GM12875 (cell line): ENCODE measurements at regions not wholly inside any gene's neighbourhood (a gene's known extent, or its start where the extent isn't known, plus 50 kb on each side); places are given as distances from the start of the nearest gene placed in this dataset.

Experiments used
- H3K4me3 ChIP-seq: one replicate; pipeline ENCODE4 v1.5.1; 2011; ENCODE audit warnings: low read depth, low read length, control low read depth
- TF ChIP-seq, protein P1 (sequence below): IDR thresholded peaks from 2 replicates; pipeline ENCODE4 v1.5.1; 2011; ENCODE audit warnings: low read depth, mild to moderate bottlenecking, control low read depth, inconsistent platforms, low read length, moderate library complexity, borderline replicate concordance; ENCODE audit not compliant: insufficient read depth

DNA sequence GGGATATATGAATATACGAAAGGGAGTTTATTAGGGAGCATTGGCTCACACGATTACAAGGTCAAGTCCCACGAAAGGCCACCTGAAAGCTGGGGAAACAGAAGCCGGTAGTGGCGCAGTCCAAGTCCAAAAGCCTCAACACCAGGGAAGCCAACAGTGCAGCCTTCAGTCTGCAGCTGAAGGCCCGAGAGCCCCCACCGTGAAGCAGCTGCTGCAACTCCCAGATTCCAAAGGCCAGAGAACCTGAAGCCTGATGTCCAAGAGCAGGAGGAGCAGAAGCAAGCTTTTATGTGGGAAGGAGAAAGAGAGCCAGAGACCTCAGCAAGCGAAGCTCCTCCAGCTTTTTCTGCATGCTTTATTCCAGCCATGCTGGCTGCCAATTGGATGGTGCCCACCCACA is 275.8 kb downstream of the PTTG2 start:
- no peak overlapping the region for H3K4me3 ChIP-seq

DNA sequence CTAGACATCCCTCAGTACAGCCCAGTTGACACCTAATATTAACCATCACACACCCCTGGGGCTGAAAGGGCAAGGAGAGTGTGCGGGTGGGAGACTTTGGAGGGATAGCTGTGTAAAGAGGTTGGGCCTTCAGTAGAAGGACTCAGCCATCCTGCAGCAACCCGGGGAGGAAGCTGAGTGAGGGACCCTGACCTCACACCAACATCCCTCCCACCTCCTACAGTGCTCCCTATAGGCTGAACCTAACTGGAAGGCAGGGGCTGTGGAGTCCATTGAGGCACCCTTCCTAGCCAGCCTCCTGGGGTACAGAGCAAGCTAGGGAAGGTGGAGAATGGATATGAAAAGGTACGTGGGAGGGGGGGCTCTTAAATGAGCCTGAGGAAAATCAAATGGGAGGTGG is 276.3 kb downstream of the PTTG2 start:
- TF ChIP-seq, protein P1, sequence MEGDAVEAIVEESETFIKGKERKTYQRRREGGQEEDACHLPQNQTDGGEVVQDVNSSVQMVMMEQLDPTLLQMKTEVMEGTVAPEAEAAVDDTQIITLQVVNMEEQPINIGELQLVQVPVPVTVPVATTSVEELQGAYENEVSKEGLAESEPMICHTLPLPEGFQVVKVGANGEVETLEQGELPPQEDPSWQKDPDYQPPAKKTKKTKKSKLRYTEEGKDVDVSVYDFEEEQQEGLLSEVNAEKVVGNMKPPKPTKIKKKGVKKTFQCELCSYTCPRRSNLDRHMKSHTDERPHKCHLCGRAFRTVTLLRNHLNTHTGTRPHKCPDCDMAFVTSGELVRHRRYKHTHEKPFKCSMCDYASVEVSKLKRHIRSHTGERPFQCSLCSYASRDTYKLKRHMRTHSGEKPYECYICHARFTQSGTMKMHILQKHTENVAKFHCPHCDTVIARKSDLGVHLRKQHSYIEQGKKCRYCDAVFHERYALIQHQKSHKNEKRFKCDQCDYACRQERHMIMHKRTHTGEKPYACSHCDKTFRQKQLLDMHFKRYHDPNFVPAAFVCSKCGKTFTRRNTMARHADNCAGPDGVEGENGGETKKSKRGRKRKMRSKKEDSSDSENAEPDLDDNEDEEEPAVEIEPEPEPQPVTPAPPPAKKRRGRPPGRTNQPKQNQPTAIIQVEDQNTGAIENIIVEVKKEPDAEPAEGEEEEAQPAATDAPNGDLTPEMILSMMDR = no peak
- H3K4me3 ChIP-seq = no peak overlapping the region

More for the DNA sequence above, 275.8 kb downstream of the PTTG2 start:
- TF ChIP-seq, protein P1 = no peak

DNA sequence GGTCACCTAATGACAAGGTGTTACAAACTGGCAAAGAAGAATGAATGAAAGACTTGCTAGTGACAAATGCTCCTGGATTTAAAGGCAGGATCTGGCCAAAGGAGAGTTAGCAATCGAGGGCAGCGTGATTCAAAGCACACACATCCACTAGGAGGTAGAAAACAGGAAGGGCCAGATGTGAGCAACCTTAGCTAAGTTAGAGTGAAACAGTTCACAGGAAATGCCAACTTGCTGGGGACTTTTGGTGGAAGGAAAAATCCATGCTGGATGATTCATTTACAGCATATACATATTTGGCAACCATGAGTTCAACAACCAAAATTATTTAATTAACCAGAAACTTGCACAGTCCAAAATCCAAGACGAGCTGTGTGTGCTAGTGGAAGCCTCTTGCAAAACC is 276.9 kb downstream of the PTTG2 start:
- no peak overlapping the region for H3K4me3 ChIP-seq
- TF ChIP-seq, protein P1 = no peak

DNA sequence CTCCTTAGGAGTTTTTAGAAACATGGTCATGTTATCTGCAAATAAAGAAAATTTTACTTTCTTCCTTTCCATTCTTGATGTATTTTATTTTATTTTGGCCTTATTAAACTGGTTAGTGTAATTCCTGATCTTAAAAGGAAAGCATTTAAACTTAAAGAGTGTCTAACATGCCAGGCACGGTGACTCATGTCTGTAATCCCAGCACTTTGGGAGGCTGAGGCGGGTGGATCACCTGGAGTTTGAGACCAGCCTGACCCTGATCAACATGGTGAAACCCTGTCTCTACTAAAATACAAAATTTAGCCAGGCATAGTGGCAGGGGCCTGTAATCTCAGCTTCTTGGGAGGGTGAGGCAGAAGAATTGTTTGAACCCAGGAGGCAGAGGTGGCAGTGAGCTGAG is 281.3 kb downstream of the PTTG2 start:
- TF ChIP-seq, protein P1 = no peak

DNA sequence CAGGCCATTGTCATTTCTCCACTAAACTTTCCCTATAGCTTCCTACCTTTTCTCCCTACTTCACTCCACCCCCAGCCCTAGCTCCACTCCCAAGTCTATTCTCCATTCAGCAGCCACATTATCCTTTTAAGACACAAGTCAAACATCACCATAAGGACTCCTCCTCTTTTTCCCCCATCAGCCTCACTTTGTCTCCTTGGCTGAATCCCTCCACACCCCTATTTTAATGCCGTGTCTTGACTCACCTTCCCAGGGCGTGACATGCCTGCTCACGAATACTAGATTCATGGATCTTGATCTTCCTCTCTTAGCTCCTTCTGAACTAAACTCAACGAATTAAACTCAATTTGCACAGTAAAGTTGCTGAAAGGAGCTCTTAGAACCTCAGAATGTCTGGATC is 281.9 kb downstream of the PTTG2 start:
- TF ChIP-seq, protein P1 = no peak

More for the DNA sequence above, 281.3 kb downstream of the PTTG2 start:
- H3K4me3 ChIP-seq = no peak overlapping the region

DNA sequence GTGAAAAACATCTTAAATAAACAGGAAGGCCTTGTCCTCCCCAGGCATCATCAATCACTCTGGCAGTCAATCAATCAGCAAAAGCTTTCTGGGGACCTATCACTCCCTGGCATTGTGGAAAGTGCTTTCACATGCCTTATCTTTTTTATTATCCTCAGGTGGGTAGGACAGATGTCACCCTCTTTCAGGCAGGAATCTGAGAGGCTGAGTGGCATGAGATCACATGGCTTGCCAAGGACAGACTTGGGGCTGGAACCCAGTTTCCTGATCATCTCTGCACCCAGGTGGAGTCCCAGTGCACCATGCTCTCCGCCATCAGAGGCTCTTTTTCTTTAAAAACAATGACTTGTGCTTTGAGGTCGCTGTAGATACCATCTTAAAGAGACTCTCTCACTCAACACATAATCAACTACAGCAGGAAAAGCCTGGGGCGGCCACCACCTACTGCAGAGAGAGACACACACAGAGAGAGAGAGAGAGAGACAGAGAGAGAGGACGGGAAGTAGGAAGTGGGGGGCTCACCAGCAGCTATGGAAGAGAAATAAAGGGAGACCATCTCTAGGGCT is 282.7 kb downstream of the PTTG2 start:
- TF ChIP-seq, protein P1 = no peak
- no peak overlapping the region for H3K4me3 ChIP-seq

More for the DNA sequence above, 281.9 kb downstream of the PTTG2 start:
- H3K4me3 ChIP-seq = no peak overlapping the region

DNA sequence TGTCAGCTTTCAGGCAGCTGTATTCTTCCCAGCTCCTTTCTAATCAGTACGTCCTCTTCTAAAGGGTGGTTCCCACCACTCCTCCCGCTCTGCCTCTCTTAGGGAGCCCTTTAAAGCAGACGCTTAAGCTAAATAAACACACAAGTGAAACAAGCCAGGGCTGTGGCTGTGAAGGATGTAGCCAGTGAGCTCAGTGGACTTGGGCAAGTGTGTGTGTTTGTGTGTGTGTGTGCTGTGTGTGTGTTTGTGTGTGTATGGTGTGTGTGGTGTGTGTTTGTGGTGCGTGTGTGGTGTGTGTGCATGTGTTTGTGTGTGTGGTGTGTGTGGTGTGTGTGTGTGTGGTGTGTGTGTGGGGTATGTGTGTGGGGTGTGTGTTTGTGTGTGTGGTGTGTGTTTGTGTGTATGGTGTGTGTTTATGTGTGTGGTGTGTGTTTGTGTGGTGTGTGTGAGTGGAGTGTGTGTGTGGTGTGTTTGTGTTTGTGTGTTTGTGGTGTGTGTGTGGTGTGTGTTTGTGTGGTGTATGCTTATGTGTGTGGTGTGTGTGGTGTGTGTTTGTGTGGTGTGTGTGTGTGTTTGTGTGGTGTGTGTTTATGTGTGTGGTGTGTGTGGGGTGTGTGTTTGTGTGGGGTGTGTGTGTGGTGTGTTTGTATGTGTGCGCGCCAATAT is 283.3 kb downstream of the PTTG2 start:
- no peak overlapping the region for H3K4me3 ChIP-seq
- TF ChIP-seq, protein P1 = no peak
